CD4-positive, alpha-beta T cell (primary cell): ENCODE measurements at regions not wholly inside any gene's neighbourhood (a gene's known extent, or its start where the extent isn't known, plus 50 kb on each side); places are given as distances from the start of the nearest gene placed in this dataset.
"Not testable (repeated sequence)": the region's sequence is repeated elsewhere in the genome, so short reads cannot be mapped to it uniquely, and the experiment has no call there.

Experiments used
- ATAC-seq: fragments of 200-7000 bp; cut with Tn5 transposase; one replicate; pipeline ENCODE4 v1.10.0; 2022; ENCODE audit warnings: mild to moderate bottlenecking; ENCODE audit not compliant: poor library complexity
- CTCF ChIA-PET: fragments of 350-600 bp; sonication (Branson Sonifier 250); formaldehyde crosslinking; loops from one replicate; lab custom pipeline; 2021; ENCODE audit warnings: antibody characterized with exemption, inconsistent platforms; lab: Charles Lee
- POLR2A ChIA-PET: fragments of 350-600 bp; sonication (Branson Sonifier 250); formaldehyde crosslinking; loops from one replicate; lab custom pipeline; 2021; ENCODE audit warnings: antibody characterized with exemption, inconsistent platforms; lab: Charles Lee
- DNase-seq, 14 experiments: peaks; one replicate each; pipeline ENCODE4 v3.0.0-alpha.2; 2013 to 2020; ENCODE audit warnings: mixed read lengths in 2 of 14
- H3K27ac ChIP-seq, 2 donors: one replicate each; pipeline versions ENCODE4 v1.5.1 to v1.7.0; 2013; ENCODE audit warnings: low read length in 2 of 2, low read depth in 1 of 2, mild to moderate bottlenecking in 1 of 2
- H3K27me3 ChIP-seq, 2 experiments: 1 replicate in 1 of 2; 2 replicates in 1 of 2; pipeline versions ENCODE4 v1.6.1 to v1.7.0; 2013; ENCODE audit warnings: low read length in 2 of 2, control low read depth in 1 of 2, mild to moderate bottlenecking in 1 of 2, moderate library complexity in 1 of 2; ENCODE audit not compliant: insufficient read depth in 2 of 2, control insufficient read depth in 1 of 2
- H3K36me3 ChIP-seq: one replicate; pipeline ENCODE4 v1.6.1; 2013; ENCODE audit warnings: low read length, control low read depth; ENCODE audit not compliant: insufficient read depth
- H3K4me1 ChIP-seq: one replicate; pipeline ENCODE4 v1.6.1; 2013; ENCODE audit warnings: low read length, control low read depth; ENCODE audit not compliant: insufficient read depth
- H3K4me3 ChIP-seq: one replicate; pipeline ENCODE4 v1.5.1; 2013; ENCODE audit warnings: mild to moderate bottlenecking, low read length, moderate library complexity
- H3K9me3 ChIP-seq, 2 experiments: 1 replicate in 1 of 2; 2 replicates in 1 of 2; pipeline versions ENCODE4 v1.6.1 to v1.7.0; 2013; ENCODE audit warnings: low read length in 2 of 2, mild to moderate bottlenecking in 2 of 2, control low read depth in 1 of 2, moderate library complexity in 1 of 2; ENCODE audit not compliant: control insufficient read depth in 1 of 2, insufficient read depth in 1 of 2
- H3K27ac Mint-ChIP-seq: one replicate; pipeline ENCODE4 v1.8.0; 2020; ENCODE audit warnings: mixed read lengths
- H3K27me3 Mint-ChIP-seq: one replicate; pipeline ENCODE4 v1.8.0; 2021; ENCODE audit warnings: mixed read lengths
- H3K36me3 Mint-ChIP-seq: one replicate; pipeline ENCODE4 v1.8.0; 2021; ENCODE audit warnings: low read depth, mixed read lengths
- H3K4me1 Mint-ChIP-seq: one replicate; pipeline ENCODE4 v1.8.0; 2021; ENCODE audit warnings: low read depth, mixed read lengths
- H3K4me3 Mint-ChIP-seq: one replicate; pipeline ENCODE4 v1.8.0; 2020; ENCODE audit warnings: mild to moderate bottlenecking, mixed read lengths
- H3K9me3 Mint-ChIP-seq: one replicate; pipeline ENCODE4 v1.8.0; 2020; ENCODE audit warnings: mixed read lengths
- CTCF ChIP-seq: fragments of 200-600 bp; IDR thresholded peaks from one replicate; pipeline ENCODE4 v1.8.0; 2022; ENCODE audit warnings: antibody characterized with exemption, mild to moderate bottlenecking
- intact Hi-C, 2 experiments: fragments of 100-400 bp; cut with DNase I in 1 of 2; cut with micrococcal nuclease in 1 of 2; formaldehyde crosslinking; loops; one replicate each; pipeline versions ENCODE4 v1.15.1 to v1.9.0; 2023 to 2025; cut with DNase I, micrococcal nuclease

DNA sequence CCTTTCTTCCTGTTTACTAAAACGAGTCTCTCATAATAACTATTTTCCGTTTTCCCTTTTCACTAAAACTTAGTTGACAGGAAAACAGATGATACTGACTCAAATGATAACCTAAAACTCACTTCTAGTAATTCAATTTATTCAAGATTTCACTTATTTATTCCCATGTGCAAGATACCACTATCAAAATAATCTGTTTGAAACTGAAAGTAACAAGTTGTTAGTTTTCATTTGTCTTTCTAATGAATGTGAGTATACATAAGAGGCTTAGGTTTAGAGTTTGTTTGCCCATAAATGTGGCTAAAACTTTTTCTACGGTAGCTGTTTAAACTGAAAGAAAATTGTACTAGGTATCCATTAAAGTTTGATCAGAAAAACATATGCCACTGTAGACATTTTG lies 314.9 kb upstream of the STEAP1 start:
- ATAC-seq, result no peak
- H3K27me3 Mint-ChIP-seq, result no peaks in the 10 kb centered on the region
- Histone ChIP-seq H3K36me3 (no peaks in the 10 kb centered on the region), H3K4me1 (no peaks in the 10 kb centered on the region), H3K4me3 (no peak overlapping the region), H3K27ac (no peak overlapping the region), H3K27me3 (no peaks in the 10 kb centered on the region), H3K9me3 (no peaks in the 10 kb centered on the region)
- intact Hi-C loops, result no loop called here
- H3K27ac Mint-ChIP-seq, result no peak overlapping the region
- no peaks in the 10 kb centered on the region for H3K36me3 Mint-ChIP-seq
- no peak for DNase-seq
- TF ChIP-seq CTCF, result no peak
- no peak overlapping the region for H3K4me3 Mint-ChIP-seq
- H3K4me1 Mint-ChIP-seq, result no peaks in the 10 kb centered on the region
- POLR2A ChIA-PET, result no interaction called here
- CTCF ChIA-PET, result no interaction called here
- no peaks in the 10 kb centered on the region for H3K9me3 Mint-ChIP-seq

DNA sequence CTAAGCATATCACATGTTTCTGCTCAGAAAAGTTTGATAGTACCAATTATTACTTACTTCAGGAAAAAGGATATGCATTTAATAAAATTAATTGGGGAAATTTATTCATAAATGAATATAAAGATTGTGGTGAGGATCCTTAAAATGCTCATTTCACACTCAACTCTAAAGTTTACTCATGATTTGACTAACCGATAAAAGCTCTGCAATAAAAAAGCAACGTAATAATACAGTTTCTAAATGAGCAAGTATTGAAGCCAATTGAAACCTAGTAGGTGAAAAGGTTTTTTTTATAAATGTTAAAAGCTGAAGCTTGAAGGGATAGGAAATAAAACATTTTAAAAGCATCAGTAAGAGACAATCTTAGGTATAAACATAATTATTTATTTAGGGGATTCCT lies 308.3 kb upstream of the STEAP1 start:
- H3K4me3 ChIP-seq, result no peak overlapping the region
- CTCF ChIA-PET, result no interaction called here

GRCh38 chr7:89849052-89849451 lies 305.2 kb upstream of the STEAP1 start:
- H3K36me3 Mint-ChIP-seq, result no peaks in the 10 kb centered on the region
- no peak for TF ChIP-seq CTCF
- no peak for ATAC-seq
- H3K9me3 ChIP-seq, result no peaks in the 10 kb centered on the region
- H3K9me3 Mint-ChIP-seq, result peaks cover 5% of the 10 kb centered on the region
- intact Hi-C loops, result no loop called here
- no peak overlapping the region for H3K27ac Mint-ChIP-seq
- H3K4me1 ChIP-seq, result no peaks in the 10 kb centered on the region
- no peak overlapping the region for H3K4me3 ChIP-seq
- no peak overlapping the region for H3K4me3 Mint-ChIP-seq
- ChIA-PET CTCF (no interaction called here), POLR2A (no interaction called here)
- no peak for DNase-seq
- H3K27me3 Mint-ChIP-seq, result no peaks in the 10 kb centered on the region
- no peaks in the 10 kb centered on the region for H3K4me1 Mint-ChIP-seq
- no peaks in the 10 kb centered on the region for H3K27me3 ChIP-seq
- no peaks in the 10 kb centered on the region for H3K36me3 ChIP-seq
- H3K27ac ChIP-seq, result no peak overlapping the region

More for the DNA sequence above, 308.3 kb upstream of the STEAP1 start:
- Histone ChIP-seq H3K27me3 (no peaks in the 10 kb centered on the region), H3K27ac (no peak overlapping the region), H3K36me3 (no peaks in the 10 kb centered on the region), H3K9me3 (no peaks in the 10 kb centered on the region), H3K4me1 (no peaks in the 10 kb centered on the region)
- Mint-ChIP-seq H3K9me3 (no peaks in the 10 kb centered on the region), H3K36me3 (no peaks in the 10 kb centered on the region), H3K27ac (no peak overlapping the region), H3K27me3 (no peaks in the 10 kb centered on the region), H3K4me3 (no peak overlapping the region), H3K4me1 (no peaks in the 10 kb centered on the region)
- DNase-seq (no peak), ATAC-seq (no peak)
- POLR2A ChIA-PET, result no interaction called here
- intact Hi-C loops, result no loop called here
- no peak for TF ChIP-seq CTCF

DNA sequence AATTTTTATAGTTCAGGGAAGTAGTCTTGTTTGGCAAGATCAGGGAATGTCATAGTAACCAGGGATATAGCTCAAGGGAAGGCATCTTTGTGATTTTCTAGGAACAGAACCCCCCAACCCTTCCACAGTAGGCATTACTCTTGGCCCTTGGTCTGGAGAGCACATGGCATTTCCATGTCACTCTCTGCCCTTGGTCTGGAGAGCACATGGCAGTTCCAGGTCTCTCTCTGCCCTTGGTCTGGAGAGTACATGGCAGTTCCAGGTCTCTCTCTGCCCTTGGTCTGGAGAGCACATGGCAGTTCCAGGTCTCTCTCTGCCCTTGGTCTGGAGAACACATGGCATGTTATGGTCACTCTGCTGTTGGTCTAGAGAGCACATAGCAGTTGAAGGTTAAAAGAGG lies 297.2 kb upstream of the STEAP1 start:
- DNase-seq, H3K36me3 ChIP-seq, ATAC-seq, H3K36me3 Mint-ChIP-seq, H3K27me3 Mint-ChIP-seq, H3K27ac Mint-ChIP-seq, H3K4me3 Mint-ChIP-seq, H3K27ac ChIP-seq, CTCF ChIA-PET, H3K9me3 ChIP-seq, H3K4me1 ChIP-seq, H3K4me1 Mint-ChIP-seq, H3K4me3 ChIP-seq, POLR2A ChIA-PET, intact Hi-C loops, H3K27me3 ChIP-seq: not testable (repeated sequence)
- H3K9me3 Mint-ChIP-seq, result peaks cover 11% of the 10 kb centered on the region
